Cardiac muscle cell (in vitro differentiated cells and primary cell): ENCODE measurements at regions not wholly inside any gene's neighbourhood (a gene's known extent, or its start where the extent isn't known, plus 50 kb on each side); places are given as distances from the start of the nearest gene placed in this dataset.

Experiments used
- DNase-seq, 2 donors: peaks; one replicate each; pipeline versions ENCODE4 v3.0.0 to v3.0.0-alpha.2; 2010 to 2017; ENCODE audit warnings: low read depth in 1 of 2, low spot score in 1 of 2
- H3K27ac ChIP-seq: fragments of 200-600 bp; sonication (generic); 2 replicates; pipeline ENCODE4 v1.5.1; 2016
- H3K27me3 ChIP-seq: fragments of 200-600 bp; sonication (generic); 2 replicates; pipeline ENCODE4 v1.6.0; 2016; ENCODE audit warnings: control low read depth
- H3K36me3 ChIP-seq: fragments of 200-600 bp; sonication (generic); 2 replicates; pipeline ENCODE4 v1.5.1; 2016; ENCODE audit warnings: control low read depth
- H3K4me1 ChIP-seq: fragments of 200-600 bp; sonication (generic); 2 replicates; pipeline ENCODE4 v1.8.1; 2017; ENCODE audit warnings: low read depth, mild to moderate bottlenecking, mixed run types
- H3K4me3 ChIP-seq: fragments of 200-600 bp; sonication (generic); 2 replicates; pipeline ENCODE4 v1.5.1; 2016; ENCODE audit warnings: mild to moderate bottlenecking
- H3K9me3 ChIP-seq: fragments of 200-600 bp; sonication (generic); 2 replicates; pipeline ENCODE4 v1.5.1; 2017; ENCODE audit warnings: low read depth, mild to moderate bottlenecking, control low read depth
- CTCF ChIP-seq: IDR thresholded peaks from 2 replicates; pipeline ENCODE4 v1.5.1; 2012; ENCODE audit warnings: low read depth, mild to moderate bottlenecking, low read length

DNA sequence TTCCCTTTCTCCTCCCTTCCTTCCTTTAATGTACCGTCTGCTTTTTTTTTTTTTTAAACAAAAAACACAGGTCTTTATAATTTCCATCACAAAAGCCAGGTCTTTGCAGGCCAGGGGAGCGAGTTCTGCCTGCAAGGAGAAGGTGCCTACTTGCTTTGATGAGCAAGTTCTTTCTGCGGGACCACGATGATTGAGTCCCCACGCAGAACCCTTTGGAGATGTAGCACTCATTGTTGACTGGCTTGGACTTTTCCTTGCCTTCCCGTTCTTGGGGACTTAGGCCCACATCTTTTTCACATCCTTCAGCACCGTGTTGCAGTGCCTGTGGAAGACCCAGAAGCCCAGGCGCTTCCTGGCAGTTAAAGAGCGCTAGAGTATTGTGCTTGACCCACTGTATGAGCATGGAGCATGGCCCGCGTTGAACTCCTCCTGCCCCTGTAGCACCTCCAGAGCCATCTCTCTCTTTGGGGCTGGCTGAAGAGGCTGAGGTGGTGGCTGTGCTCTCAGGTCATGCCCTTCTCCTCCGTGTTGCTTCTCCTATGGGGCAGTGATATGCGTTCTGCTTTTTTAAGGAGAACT, 177.6 kb downstream of the EXOC5 start:
- Histone ChIP-seq H3K4me1 (peaks cover 8% of the 10 kb centered on the region), H3K27me3 (no peaks in the 10 kb centered on the region), H3K9me3 (no peaks in the 10 kb centered on the region), H3K4me3 (no peak overlapping the region), H3K27ac (no peak overlapping the region), H3K36me3 (no peaks in the 10 kb centered on the region)
- no peak for DNase-seq
- no peak for TF ChIP-seq CTCF

DNA sequence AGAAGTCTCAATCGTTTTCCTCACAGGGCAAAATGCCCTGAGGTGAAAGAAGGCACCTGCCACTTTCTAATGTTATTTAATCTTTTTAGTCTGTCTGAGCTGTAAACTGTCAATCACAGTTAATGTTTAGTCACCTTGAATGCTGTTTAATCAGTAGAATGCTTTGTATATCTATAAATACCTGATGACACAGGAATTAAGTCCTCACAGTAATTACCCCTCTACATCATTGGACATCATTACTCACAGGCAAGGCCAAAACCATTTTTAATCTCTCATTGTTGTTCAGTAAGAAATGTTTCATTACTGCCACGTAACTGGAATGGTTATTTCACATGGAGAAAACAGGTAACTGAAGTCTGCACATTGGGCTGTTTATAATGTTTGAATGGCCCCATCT, 178.8 kb downstream of the EXOC5 start:
- H3K4me3 ChIP-seq: no peak overlapping the region
- no peak for DNase-seq
- H3K27me3 ChIP-seq: no peaks in the 10 kb centered on the region
- no peak overlapping the region for H3K27ac ChIP-seq
- no peaks in the 10 kb centered on the region for H3K9me3 ChIP-seq
- no peak for TF ChIP-seq CTCF
- peaks cover 14% of the 10 kb centered on the region for H3K4me1 ChIP-seq
- H3K36me3 ChIP-seq: no peaks in the 10 kb centered on the region

- no peaks in the 10 kb centered on the region for H3K9me3 ChIP-seq
- no peak overlapping the region for H3K4me3 ChIP-seq
- no peaks in the 10 kb centered on the region for H3K36me3 ChIP-seq
- H3K27ac ChIP-seq: no peak overlapping the region
- peaks cover 30% of the 10 kb centered on the region for H3K4me1 ChIP-seq
- no peak for TF ChIP-seq CTCF
- H3K27me3 ChIP-seq: no peaks in the 10 kb centered on the region
- DNase-seq: no peak
Observed at GRCh38 chr14:57087841-57088240, 180.9 kb downstream of the EXOC5 start.

DNA sequence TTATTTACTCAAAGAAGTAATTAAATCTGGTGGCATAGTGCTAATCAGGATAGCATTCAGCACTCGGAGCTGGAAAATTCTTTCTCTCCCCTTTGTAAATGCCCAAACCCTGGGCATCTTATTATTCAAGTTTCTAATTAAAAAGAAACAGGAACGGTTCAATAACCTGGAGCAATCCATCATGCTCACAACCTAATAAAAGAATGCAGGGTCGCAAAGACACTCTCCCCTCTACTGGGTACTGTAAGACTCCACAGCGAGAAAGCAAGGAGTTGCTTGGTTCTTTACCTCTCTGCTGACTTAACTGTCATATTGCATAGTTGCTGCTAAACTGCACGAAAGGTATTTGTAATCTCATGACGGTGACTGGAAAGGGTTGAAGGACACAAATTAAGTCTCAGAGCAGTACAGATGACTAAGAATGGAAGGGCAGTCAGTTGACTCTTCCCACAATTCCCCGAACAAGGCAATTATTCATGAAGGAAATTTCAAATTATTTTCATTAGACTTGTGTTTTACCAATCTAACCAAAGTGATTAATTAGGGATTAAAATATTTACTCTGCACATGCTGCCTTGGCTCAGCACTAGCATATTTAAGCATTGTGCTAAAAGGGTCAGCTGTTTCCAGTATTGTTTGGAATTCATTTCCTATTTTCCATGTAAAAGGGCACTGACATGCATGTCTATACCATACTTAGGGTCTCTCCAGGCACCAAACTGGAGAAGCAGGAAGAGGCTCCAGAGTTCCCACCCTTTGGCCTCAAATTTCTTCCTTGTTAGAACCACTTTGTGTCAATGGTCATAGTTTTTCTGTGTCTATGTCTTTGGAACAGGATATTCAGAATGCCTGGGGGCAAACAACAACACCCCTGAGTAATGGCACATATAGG, 182.2 kb downstream of the EXOC5 start:
- DNase-seq: no peak
- Histone ChIP-seq H3K27ac (no peak overlapping the region), H3K36me3 (no peaks in the 10 kb centered on the region), H3K4me3 (no peak overlapping the region), H3K9me3 (no peaks in the 10 kb centered on the region), H3K27me3 (no peaks in the 10 kb centered on the region), H3K4me1 (peaks cover 30% of the 10 kb centered on the region)
- TF ChIP-seq CTCF: no peak

- Histone ChIP-seq H3K9me3 (no peaks in the 10 kb centered on the region), H3K36me3 (no peaks in the 10 kb centered on the region), H3K4me3 (no peak overlapping the region), H3K4me1 (peaks cover 34% of the 10 kb centered on the region), H3K27ac (no peak overlapping the region), H3K27me3 (no peaks in the 10 kb centered on the region)
- TF ChIP-seq CTCF: no peak
- peak in 1 of 2 donors; percentile 47 for DNase-seq
Observed at GRCh38 chr14:57085801-57086200, 182.9 kb downstream of the EXOC5 start.
